ENCODE measurements at regions not wholly inside any gene's neighbourhood (a gene's known extent, or its start where the extent isn't known, plus 50 kb on each side); places are given as distances from the start of the nearest gene placed in this dataset.
"Not testable (repeated sequence)": the region's sequence is repeated elsewhere in the genome, so short reads cannot be mapped to it uniquely, and the experiment has no call there.

DNA sequence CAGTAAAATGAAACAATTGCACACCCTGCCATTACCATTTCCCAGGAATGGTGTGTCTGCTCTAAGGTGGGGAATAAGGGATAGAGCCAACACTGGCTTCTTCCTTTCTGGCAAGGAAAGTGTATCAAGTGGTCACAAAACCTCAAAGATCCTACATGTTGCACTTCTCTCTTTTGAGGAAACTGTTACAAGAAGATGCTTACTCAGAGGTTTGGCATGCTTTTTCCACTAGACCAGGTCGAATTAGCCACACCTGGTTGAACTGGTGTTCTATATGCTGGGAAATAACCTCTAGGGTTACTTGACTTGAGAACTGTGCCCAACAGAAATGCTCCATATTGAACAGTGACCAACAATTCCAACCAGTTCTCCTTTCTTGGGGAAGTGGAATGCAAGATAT is 102.9 kb downstream of the LRRN1 start:
- DNase-seq = no peak

DNA sequence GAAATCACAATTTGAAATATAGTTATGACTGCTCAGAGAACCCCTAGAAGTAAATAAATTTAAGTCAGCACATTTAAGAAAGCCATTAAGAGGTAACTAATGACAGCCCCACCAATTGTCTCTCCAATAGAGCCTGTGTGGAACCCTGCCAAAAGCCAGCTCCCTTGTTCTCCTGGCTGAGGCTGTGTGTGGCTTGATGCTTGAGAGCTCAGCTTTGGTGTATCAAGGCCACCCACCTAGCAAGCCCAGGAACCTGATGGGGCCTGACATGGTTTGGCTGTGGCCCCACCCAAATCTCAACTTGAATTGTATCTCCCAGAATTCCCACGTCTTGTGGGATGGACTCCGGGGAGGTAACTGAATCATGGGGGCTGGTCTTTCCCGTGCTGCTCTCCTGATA is 106.9 kb downstream of the LRRN1 start:
- DNase-seq = no peak

DNA sequence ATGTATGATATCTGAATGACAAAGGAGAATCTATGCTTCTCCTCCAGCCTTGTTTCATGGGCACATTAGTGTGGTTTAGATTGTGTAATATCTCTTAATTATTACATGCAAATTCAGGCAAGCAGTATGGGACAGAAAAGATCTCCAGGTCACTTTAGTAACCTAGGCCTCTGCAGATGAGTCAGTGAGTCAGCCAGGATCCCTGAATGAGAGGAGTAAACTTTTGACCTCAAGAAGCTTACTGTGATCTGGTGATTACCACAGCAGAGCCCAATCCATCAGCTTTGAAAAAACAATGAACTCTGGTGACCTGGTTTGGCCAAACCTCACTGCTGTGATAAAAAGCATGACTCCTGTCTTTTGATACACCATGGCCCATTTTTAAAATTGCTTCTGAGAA is 107.8 kb downstream of the LRRN1 start:
- no peak for DNase-seq

DNA sequence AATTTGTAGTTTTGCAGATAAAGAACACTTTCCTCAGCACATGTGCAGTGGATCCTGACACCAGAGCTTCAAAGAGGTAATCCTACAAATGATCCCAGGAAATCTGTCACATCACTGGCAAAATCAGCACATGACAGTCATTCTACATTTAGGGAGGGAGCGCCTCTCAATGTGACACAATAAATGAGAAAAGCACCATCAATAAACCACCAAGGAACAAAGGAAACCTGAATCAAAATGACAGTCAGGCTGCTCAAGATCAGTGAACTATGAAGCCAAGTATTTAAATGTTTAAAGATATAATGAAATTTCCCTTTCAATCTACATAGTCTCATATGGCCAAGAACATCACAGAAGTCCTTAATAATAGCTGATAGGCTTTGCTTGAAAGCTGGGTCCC is 119.5 kb downstream of the LRRN1 start:
- DNase-seq = no peak

DNA sequence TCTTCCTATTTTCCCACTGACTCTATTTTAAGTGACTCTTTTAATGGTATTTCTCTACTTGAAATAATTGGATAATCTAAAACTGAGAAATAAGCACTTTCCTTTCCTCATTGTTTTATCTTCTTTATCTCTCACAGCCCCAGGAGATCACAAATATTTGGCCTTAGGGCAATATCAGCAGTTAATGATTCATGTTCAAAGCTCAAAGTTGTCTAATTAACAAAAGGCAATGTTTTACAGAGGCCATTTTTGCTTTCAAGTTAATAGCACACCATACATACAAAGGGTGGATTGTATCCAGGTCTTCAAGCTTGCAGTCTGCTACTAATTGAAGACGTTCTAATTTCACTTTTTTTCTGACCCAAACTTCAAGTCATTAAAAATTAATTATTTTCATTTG is 120.1 kb downstream of the LRRN1 start:
- DNase-seq = no peak

DNA sequence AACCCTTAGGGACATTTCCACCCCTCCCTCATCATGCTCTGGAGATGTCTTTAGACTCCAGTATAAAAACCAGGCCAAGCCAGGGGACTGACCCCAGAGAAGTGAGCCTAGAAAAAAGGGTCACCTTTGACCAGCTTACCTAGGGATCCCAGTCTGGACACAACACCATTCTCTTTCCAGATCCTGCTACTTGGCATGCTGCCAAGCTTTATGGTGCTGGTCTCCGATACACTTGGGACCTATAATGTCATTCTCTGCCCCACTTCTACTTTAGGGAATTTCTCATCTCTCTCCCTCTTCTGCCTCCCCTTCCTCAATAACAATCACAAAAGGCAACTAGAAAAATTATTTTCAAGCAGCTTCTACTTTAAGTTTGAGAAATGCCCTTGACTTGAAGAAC is 124.4 kb downstream of the LRRN1 start:
- DNase-seq = no peak

DNA sequence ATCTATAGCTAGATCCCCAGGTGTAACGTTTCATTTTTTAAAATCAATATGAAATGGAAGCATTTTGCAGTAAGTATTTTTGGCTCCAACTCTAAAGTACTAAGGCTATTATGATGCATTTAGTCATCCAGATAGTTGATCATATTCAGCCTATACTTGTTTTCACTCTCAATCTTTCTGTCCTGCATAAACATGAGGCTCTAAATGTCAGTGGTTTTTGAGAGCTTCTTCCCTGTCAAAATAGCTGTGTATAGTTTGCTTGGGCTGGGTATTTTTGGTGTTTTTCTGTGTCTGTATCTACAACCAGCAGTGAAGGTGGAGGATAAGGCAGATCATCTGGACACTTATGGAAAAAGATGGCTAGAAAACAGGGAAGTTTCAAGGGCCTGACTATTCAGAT is 128.0 kb downstream of the LRRN1 start:
- DNase-seq = no peak

DNA sequence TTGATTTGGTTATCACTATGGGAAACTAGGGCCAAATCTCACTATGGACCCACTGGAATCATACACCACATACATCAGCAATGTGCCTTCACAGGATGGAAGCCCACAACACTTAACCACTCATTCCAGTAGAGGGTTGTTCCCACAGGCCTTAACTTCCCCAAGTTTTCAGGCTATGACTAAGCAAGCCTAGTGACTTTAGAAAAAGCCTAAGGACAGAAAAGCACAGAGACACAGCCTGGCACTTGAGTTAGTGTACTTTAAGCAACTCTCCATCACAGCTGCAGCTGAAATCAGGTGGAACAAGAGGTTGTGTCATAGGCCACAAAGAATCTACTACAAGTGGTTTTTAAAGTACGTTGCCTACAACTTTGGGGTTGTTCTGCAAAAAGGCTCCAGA is 128.7 kb downstream of the LRRN1 start:
- no peak for DNase-seq

DNA sequence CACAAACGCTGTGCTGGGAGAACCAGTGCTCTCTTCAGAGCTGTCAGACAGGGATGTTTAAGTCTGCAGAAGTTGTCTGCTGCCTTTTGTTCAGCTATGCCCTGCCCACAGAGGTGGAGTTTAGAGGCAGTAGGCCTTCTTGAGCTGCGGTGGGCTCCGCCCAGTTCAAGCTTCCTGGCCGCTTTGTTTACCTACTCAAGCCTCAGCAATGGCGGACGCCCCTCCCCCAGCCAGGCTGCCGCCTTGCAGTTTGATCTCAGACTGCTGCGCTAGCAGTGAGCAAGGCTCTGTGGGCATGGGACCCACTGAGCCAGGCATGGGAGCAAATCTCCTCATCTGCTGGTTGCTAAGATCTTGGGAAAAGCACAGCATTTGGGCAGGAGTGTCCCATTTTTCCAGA is 142.1 kb downstream of the LRRN1 start:
- not testable (repeated sequence) for DNase-seq

DNA sequence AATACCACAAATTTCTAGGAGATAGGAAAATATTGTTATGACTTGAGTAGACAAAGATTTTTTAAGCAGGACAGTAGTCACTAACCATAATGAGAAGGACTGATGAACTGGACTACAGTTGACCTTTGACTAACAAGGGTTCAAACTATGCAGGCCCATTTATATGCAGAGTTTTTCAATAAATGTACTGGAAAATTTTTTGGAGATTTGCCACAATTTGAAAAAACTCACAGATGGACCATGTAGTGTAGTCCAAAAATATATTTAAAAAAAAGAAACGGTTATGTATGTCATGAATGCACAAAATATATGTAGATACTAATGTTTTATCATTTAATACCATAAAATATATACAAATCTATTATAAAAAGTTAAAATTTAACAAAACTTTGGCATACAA is 151.8 kb downstream of the LRRN1 start:
- DNase-seq = no peak

DNA sequence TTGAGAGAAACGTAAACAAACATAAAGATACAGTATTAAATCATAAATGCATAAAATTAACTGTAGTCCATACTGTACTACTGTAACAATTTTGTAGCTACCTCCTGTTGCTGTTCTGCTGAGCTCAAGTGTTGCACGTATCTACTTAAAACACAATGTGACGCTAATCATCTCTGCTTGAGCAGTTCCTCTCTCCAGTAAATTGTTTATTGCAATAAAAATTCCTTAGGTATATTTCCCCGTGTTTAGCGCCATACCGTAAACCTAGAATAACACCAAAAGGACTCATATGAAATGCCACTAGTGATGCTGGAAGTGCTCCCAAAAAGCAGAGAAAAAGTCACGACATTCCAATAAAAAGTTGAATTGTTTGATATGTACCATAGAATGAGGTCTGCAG is 152.3 kb downstream of the LRRN1 start:
- no peak for DNase-seq

DNA sequence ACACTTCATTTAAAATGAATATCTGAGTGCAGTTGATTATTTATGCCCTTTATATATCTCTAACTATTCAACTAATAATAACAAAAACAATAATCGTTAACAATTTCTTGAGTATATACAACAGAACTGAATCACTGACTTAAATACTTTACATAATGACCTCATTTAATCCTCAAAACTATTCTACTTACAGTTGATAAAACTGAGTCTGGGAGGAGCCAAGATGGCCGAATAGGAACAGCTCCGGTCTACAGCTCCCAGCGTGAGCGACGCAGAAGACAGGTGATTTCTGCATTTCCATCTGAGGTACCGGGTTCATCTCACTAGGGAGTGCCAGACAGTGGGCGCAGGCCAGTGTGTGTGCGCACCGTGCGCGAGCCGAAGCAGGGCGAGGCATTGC is 163.6 kb downstream of the LRRN1 start:
- not testable (repeated sequence) for DNase-seq

DNA sequence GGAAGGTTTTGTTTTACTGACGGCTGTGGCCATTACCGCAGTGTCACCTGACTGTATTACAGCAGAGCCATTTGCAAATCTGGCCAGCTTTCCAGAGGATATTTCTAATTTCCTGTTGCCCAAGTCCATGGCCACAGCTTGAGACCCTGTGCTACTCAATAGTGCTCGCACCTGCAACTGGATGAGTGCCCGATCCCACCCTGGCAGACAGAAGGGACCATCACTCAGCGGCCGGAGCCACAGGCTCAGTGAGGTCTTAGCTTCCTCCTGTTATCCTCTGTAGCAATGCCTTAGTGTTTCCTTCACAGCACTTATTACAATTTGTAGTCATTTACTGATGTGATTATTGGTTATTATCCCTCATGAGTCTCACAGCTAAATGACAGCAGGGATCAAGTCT is 184.8 kb downstream of the LRRN1 start:
- peak; percentile 59 for DNase-seq

DNA sequence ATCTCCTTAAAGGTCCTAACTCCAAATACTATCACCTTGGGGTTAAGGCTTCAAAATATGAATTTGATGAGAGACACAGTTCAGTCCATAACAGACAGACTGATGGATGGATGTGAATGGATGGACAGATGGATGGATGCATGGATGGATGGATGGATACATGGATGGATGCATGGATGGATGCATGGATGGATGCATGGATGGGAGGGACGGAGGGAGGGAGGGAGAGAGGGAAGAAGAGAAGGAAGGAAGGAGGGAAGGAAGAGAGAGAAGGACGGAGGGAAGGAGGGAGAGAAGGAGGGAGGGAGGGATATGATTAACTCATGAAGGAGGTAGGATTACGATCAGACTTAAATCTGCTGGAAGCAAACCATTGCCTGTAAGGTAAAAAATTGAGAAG is 192.4 kb downstream of the LRRN1 start:
- no peak for DNase-seq

DNA sequence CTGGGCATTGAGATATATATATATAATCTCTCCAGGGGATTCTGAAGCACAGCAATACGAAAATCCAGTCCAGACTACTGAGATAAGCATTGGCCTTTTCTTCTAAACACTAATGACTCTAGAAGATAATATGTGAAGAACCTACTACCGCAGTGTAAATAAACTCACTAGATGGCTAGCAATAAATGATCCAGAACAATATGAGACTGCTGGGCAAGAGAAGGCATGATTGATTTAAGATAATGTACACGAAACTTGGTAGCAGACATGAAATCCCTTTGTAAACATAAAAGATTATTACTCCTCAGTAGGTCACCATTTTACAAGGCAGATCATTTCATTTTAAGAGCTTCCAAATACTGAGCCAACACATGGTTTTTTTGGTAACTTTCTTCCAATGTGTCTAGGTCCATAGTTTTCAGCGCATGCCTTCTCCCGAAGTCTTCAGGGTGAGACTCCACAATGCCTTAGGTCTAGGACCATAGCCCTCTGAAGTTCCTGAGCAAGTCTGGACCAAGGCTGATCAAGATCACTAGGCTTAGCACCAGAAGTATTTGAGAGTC is 193.2 kb downstream of the LRRN1 start:
- DNase-seq = no peak

DNA sequence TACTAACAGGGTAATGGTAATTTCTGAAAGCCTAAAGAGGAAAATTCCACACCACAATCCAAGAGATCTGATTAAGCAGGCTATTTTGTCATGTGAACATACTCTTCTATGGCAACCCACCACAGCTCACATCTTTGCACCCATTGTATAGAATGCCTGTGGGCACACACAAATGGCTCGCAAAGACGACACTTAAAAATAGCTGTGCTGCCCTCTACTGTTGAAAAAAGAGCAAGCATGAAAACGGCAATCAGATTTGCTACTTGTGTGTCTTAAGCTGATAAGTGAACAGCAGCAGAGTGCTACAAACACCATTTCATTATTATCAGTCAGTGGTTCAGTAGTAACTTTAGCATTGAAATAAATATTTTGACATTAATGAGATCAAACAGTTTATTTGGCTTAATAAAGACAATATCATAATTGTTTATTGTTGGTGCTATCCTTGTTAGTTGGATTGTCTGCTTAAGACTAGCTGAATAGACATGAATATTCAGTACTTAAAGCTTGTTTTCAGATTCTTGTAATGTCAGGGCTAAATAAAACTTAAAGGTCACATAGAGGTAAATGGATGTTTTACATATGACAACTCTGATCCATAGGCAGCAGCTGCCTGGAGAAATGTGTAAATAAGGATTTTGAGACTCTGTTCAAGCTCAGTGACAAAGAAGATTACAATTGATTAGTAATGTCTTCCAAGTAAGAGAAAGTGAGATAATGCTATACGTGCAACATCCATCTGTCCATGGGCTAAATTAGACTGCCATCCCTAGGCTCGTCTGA is 199.1 kb downstream of the LRRN1 start:
- DNase-seq = no peak

DNA sequence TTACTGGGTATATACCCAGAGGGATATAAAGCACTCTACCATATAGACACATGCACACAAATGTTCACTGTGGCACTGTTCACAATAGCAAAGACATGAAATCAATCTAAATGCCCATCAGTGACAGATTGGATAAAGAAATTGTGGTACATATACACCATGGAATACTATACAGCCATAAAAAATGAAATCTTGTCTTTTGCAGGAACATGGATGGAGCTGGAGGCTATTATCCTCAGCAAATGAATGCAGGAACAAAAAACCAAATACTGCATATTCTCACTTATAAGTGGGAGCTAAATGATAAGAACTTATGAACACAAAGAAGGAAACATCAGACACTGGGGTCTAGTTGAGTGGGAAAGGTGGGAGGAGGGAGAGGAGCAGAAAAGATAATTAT is 200.1 kb downstream of the LRRN1 start:
- DNase-seq = not testable (repeated sequence)

DNA sequence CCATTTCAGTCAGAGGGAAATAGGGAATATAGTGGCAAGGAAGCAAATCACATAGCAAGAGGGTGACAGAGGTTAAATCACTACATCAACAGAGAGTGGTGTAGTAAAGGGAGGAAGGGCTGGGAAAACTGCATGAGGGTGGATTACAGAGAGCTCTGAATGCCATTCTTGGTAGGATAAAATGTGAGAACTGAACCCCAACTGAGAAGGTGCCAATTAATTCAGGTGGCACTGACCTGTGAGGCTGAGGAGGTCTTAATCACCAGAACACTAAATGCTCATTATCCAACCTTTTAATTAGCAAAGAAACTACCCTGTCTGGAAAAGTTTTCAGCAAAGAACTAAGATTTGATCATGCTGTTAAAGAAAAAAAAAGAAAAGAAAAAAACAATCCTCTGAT is 202.7 kb downstream of the LRRN1 start:
- no peak for DNase-seq

DNA sequence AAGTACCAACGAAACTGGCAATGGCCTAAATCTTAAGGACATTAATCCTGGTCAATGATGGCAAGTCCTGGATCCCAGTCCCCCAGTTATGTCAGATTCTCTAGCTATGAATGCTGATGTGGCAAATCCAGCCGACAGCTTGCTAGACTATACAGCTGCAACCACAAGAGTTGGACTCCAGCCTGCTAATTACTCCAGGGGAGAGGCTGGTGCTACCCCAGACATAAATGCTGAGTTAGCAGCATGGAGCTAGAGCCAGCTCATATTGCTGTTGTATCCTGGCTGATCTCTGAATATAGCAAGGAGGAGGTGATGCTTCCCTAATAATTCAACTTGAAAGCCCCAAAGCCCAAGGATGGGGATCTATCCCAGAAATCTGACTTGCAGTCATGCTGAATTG is 207.1 kb downstream of the LRRN1 start:
- no peak for DNase-seq

DNA sequence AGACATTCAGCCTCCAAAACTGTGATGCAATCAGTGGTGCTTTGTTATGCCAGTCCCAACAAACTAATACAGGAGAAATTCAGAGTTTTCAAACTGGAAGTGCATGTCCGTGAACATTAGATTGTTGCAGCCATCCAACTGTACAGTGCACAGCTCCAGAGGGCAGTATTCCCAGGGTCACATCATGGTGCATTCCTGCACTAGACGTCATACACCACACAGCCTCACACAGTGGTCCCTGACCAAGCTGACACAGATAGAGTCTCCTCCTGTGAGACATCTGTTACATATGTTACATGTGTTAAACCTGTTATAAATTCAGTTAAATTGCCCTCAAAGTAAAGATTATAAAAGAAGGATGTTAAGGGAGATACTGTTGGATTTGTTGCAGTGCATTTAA is 209.0 kb downstream of the LRRN1 start:
- no peak for DNase-seq

DNA sequence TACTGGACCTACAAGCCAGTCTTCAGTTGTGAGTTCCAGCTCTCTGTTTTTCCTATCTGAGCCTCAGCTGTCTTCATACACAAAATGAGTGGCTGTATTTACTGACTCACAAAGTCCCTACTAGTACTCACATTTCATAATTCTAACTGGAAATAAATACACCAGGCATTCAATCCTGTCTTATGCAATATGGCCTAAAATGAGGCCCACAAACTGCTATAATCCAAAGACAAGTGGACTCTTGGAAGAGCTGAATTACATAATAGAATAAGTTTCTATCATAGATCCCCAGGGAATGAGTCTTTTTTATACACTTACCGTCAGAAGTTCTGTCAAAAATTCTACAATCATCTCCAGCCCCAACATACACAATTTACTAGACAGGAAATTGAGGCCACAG is 211.9 kb downstream of the LRRN1 start:
- DNase-seq = no peak

DNA sequence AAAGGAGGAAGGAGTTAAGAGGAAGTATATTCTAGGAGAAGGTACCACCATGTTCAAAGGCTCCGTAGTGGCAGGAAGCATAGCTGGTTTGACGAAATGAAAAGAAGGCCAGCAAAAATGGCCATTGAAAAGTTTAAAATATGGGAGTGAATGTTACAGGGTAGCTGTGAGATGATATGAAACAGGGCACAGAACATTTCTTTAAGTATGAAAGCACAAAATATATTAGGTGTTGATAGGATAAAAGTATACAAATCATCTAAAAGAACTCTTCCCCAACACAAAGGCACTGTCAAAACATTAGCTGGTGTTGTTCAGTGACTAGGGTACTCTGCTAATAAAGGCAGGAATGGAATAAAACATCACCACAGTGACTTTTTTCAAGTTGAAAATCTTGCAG is 216.2 kb downstream of the LRRN1 start:
- no peak for DNase-seq

DNA sequence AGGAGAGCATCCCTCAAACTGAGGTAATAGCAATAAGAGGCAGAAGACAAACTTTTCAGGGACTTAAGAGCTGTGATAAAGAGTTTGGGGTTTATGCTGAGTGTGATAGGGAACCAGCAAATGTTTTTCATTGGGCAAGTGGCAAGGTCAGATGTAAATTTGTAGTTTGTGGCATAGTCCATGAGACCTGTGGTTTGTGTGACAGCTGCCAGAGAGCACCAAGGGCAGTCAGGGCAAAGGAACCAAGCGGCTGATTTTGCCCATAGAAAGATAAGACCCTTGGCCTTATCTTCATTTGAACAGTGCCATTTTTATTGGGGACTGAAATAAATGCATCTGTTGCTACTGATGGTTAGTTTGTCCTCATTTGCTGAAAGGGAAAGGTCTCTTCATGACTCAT is 220.3 kb downstream of the LRRN1 start:
- no peak for DNase-seq

DNA sequence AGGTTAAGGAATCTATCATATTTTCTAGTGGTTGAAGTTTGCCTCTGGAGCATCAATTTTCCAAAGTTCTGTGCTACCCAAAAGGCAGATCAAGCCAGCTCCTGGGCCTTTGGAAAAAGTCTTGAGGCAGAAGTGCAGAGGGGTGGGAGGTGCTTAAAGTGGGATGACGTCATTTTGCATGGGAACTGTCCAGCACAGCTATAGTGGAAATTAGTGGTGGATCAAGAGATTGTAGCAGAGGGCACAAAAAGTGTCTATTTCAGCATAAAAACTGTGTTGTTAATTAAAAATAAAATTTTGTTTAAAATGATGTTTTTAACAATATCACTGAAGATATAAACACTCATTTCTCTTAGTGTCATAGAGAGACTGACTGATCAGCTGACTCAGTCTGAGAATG is 221.9 kb downstream of the LRRN1 start:
- no peak for DNase-seq

DNA sequence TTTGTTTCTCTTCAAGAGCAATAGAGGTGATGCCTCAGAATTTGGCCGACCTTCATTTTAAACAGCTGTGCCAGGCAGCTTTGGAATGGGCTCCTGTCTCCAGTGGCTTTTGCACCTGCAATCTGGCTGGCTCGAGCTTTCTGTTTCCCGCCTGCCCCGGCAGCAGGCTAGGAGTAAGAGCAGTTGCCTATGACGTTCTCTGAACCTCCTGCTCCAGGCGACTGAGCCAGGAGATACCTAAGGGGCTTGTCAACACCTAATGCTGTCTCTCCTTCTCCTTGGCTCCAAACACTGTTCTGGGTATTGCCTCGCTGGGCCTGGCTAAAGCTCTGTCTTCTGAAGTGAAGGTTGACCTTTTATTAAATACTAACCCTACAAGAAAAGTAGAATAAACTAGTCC is 229.9 kb downstream of the LRRN1 start:
- DNase-seq = no peak

Measured in GF-D8 (cell line).